Esophagus squamous epithelium (tissue), 4 donors: ENCODE measurements at regions not wholly inside any gene's neighbourhood (a gene's known extent, or its start where the extent isn't known, plus 50 kb on each side); places are given as distances from the start of the nearest gene placed in this dataset.

Experiments
- POLR2A ChIP-seq, 4 donors: fragments of 450-650 bp; IDR thresholded peaks; one replicate each; pipeline ENCODE4 v1.6.1; 2017; ENCODE audit warnings: antibody characterized with exemption in 4 of 4, mild to moderate bottlenecking in 4 of 4, moderate library complexity in 3 of 4
- TF ChIP-seq, protein P1 (sequence below), 6 experiments: fragments of 450-650 bp in 4 of 6; fragments of 200-600 bp in 2 of 6; sonication (generic) in 2 of 6; IDR thresholded peaks; one replicate each; pipeline ENCODE4 v1.5.1; 2016 to 2019; ENCODE audit warnings: antibody characterized with exemption in 6 of 6, mild to moderate bottlenecking in 4 of 6, moderate library complexity in 4 of 6

DNA sequence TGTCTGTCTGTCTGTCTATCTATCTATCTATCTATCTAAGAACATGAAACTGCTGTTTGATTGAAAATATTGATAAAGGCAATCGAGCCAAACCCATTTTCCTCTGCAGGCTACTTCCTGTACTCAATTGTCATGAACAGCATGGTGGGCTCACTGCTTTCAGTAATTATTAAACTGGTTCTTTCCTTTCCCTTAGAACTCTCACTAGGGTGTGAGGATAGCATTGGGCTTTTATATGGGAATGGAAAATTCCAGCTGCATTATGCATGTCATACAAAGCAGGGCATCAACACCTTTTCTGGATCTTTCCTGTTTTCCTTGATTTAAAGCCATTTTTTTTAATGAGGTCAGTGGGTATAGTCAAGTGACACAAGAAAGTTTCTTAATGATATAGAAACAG lies 161.0 kb upstream of the SYNCRIP start:
- TF ChIP-seq, protein P1, sequence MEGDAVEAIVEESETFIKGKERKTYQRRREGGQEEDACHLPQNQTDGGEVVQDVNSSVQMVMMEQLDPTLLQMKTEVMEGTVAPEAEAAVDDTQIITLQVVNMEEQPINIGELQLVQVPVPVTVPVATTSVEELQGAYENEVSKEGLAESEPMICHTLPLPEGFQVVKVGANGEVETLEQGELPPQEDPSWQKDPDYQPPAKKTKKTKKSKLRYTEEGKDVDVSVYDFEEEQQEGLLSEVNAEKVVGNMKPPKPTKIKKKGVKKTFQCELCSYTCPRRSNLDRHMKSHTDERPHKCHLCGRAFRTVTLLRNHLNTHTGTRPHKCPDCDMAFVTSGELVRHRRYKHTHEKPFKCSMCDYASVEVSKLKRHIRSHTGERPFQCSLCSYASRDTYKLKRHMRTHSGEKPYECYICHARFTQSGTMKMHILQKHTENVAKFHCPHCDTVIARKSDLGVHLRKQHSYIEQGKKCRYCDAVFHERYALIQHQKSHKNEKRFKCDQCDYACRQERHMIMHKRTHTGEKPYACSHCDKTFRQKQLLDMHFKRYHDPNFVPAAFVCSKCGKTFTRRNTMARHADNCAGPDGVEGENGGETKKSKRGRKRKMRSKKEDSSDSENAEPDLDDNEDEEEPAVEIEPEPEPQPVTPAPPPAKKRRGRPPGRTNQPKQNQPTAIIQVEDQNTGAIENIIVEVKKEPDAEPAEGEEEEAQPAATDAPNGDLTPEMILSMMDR (IDR thresholded peaks at IDR 0.05) = no peak
- TF ChIP-seq POLR2A (IDR thresholded peaks at IDR 0.05) = no peak
